CMK (cell line): ENCODE measurements at regions not wholly inside any gene's neighbourhood (a gene's known extent, or its start where the extent isn't known, plus 50 kb on each side); places are given as distances from the start of the nearest gene placed in this dataset.

Experiments used
- DNase-seq: peaks from one replicate; pipeline ENCODE4 v3.0.0-alpha.2; 2010; ENCODE audit warnings: low read depth

DNA sequence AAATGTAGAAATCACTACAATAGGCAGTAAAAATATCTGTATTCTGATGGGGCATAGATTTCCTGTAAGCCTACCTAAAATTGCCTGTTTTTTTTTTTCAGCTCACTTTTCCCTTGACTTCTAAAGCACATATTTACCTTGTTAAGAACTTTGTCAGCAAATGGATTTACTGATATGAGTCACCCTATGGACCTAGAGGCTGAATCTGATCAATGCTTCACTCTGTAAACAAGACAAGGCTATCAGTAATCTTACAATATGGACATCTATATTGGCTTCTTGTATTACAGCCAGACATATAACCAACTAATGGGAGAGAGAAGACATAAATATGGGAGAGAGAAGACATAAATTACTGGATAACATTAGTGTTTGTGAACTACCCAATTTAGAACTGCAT lies 792.7 kb upstream of the CHD1 start:
- DNase-seq, result no peak

DNA sequence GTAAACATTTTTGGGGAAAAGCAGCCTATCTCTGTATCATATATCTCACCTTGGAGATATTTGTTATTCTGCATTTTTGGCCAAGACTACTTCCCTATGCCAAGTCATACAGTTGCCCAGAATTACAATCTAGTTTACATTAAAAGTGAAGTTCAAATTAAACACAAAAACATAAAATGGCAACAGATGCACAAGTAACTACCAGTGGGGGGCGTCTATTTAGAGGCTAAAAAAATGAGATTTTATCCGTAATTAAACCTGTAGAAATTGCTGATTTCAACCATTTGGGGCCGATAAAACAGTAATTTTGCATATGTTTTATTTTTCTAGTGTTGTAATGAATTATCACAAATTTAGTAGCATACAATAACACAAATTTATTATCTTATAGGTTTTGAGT lies 787.1 kb upstream of the CHD1 start:
- DNase-seq, result no peak

- DNase-seq, result no peak
These were observed 777.4 kb upstream of the CHD1 start for GRCh38 chr5:99706160-99706559.

DNA sequence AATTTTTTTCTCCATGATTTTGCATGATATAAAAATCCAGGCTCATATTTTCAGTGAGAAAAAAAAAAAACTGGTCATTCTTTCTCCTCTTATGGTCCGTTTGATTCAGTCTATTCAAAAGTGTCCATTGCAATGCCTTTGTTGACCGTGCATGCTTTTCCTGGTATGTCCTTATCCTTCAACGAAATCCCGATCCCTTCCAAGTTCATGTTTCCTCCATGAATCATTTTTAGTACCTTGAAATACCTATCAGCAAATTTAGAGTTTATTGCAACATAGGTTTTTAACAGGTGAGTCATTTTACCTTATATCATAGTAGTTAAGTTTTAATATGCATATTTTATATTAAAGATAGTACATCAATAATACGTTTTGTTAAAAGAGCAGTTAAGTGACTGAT lies 773.8 kb upstream of the CHD1 start:
- no peak for DNase-seq

DNA sequence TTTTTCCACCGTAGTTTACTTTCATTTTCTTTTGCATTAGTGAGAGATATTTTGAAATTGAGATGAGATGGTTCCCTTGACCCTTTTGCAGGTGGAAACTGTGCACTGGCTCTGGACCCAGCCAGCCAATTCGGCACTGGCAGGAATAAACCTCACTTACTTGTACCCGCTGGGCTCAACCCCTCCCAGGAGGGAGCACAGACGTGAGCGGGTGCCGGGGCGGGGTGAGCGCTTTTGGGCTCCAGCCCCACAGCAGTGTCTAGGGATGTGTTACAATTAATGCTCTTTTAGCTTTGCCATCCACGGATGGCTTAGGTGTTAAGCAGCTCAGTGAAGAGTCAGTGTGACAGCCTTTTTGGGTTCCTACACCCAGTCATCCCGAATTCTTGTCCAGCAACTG lies 766.1 kb upstream of the CHD1 start:
- DNase-seq, result no peak

DNA sequence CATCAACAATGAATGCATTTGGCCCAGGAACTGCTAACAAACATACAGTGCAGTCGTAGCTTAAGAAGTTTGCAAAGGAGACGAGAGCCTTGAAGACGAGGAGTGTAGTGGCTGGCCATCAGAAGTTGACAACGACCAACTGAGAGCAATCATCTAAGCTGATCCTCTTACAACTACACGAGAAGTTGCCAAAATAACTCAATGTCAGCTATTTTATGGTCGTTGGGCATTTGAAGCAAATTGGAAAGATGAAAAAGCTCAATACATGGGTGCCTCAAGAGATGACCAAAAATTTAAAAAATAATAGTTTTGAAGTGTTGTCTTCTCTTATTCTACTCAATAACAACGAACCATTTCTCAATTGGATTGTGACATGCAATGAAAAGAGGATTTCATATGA lies 757.7 kb upstream of the CHD1 start:
- no peak for DNase-seq

DNA sequence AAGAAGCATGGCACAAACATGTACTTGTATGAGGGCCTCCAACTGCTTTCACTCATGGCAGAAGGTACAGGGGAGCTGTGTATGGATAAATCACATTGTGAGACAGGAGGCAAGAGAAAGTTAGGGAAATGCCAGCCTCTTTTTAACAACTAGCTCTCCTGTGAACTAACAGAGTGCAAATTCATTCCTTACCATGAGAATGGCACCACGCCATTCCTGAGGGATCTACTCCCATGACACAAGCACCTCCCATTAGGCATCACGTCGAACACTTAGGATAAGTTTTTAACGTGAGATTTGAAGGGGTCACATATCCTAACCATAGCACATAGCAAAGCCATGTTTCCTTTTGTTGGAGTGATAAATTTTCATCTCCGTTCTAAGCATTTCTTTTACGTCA lies 747.2 kb upstream of the CHD1 start:
- no peak for DNase-seq

DNA sequence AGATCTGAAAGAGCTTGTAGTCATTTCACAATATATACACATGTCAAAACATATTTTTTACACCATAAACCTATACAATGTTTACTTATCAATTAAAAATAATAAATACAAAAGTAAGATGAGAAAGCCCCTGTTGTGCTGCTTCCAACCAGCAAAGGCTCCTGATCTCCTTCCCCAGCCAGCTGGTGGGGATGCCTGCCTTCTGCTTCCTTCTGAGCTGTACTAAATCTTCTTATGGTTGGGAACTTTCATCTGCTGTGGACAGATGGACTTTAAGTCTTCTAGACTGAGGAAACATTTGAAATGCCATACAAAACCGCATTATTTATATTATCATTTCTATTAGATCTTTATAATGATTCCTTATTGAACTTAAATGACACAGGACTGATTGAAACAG lies 745.3 kb upstream of the CHD1 start:
- no peak for DNase-seq

- no peak for DNase-seq
These were observed 736.2 kb upstream of the CHD1 start for GRCh38 chr5:99664972-99665371.

DNA sequence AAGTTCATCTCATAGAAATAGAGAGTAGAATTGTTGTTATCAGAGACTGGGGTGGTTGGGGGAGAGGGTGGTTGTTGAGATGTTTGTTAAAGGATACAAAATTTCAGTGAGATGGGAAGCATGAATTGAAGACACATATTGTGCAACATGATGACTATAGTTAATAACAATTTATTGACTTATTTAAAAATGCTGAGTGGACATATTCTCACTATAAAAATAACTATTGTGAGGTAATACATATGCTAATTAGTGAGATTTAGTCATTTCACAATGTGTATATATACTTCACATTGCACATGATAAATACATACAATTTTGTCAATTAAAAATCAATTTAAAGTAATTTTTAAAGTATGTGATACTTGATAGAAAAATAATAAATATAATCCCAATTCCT lies 722.5 kb upstream of the CHD1 start:
- no peak for DNase-seq

DNA sequence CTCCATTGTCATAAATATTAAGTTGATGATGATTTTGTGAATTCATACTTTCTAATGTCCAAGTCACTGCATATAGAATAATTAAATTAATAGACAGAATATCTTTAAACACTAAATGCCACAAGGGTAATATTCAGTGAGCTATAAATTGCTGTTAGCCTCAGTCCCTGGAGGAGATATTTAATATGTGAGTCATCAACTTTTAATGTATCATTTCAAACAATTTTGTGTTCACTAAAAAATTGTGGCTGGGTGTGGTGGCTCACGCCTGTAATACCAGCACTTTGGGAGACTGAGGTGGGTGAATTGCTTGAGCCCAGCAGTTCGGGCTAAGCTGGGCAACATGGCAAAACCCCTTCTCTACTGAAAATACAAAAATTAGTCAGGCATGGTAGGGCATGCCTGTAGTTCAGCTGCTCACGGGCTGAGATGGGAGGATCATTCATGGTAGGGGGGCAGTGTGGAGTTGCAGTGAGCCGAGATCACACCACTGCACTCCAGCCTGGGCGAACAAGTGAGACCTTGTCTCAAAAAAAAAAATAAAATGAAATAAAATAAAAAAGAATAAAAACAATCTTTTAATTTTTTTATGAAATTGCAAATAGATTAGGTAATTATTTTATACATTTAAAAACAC lies 717.3 kb upstream of the CHD1 start:
- DNase-seq, result no peak

DNA sequence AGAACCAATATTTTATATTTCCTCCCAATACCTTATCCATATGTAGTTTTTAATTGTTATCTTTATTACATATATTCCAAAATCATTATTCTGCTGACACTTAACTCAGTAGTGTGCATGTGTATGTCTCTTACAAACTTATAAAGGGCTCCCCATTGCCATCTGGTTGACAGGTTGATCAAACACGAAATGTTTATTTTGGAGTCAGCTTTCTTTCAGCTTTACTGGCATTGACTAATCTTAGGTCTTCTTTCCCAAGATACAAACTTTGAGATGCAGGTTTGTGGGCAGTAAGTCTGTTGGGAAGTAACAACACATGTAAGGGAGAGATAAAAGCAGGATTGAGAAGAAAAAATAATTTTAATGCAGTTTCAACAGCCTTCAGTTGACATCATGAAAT lies 716.0 kb upstream of the CHD1 start:
- DNase-seq, result no peak

GRCh38 chr5:99640646-99641045 lies 711.8 kb upstream of the CHD1 start:
- DNase-seq, result no peak

DNA sequence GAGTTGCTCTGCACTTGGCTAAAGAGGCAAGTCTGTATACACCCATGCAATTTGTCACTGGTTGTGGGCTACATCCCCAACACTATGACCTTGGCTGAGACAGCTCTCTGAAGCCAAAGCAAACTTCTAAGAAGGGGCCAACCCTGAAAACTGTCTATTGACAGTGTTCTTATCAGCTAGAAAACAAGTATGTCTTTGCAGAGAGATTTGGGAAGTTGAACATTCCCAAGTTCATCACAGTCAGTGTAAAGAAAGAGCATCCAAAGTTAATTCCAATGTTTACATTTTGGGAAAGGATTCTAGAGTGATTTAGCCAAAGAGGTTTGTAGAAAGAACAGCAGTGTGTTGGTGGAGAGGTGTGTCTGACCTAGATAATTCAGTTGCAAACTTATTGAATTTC lies 711.1 kb upstream of the CHD1 start:
- DNase-seq, result no peak

GRCh38 chr5:99636663-99637062 lies 707.9 kb upstream of the CHD1 start:
- DNase-seq, result no peak

DNA sequence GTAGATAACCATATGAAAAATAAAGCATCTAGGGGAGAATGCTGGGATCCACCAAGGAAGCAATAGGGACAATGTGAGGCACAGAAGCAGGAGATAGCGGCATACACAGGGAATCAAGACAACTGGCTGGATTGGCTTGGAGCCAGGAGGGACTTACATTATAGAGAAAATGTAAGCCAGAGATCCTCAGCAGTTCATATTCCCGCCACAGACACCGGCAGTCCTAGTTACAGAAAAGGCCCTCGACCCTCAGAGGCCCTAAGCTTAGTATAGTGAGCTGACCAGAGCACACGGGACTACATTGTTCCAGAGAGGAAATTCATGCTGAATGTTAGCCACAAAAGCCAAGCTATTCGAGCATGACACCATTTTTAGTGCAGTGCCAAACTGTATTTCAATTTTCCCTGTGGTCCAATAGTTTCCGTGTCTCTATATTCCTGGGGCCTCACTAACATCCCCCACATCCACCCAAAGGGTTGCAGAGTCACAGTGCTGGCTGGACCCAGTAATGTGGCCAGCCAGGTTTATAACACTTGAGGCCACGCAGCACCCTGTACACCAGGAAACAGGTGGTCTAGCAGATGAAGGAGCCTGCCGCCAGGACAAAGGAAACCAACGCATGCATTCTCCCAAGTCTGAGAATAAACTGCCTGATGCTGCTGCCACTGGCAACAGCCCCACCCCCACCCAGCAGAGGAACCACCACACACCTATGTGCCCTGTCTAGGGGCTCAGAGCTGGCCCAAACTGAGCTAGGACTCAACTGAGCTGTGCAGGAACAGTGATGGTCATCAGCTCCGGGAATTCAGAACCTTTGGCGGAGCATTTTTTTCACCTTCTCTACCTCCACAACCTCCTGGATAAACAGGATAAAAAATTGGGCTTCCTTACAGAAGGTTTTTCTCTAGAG lies 693.2 kb upstream of the CHD1 start:
- DNase-seq, result no peak

DNA sequence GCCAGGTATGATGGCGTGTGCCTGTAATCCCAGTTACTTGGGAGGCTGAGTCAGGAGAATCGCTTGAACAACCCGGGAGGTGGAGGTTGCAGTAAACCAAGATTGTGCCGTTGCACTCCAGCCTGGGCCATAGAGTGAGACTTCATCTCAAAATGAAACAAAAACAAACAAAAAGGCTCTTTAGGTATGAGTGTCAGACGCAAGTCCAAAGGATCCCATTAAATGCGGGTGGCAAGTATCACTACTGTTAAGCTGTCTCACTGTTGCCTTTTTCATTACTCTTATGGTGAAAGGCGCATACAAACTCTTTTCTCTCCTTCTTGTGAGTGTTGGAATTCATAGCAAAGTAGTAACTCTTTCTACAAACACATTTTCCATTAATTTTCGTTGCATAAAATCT lies 688.5 kb upstream of the CHD1 start:
- DNase-seq, result no peak

- DNase-seq, result no peak
These were observed 686.1 kb upstream of the CHD1 start for GRCh38 chr5:99614888-99615287.

DNA sequence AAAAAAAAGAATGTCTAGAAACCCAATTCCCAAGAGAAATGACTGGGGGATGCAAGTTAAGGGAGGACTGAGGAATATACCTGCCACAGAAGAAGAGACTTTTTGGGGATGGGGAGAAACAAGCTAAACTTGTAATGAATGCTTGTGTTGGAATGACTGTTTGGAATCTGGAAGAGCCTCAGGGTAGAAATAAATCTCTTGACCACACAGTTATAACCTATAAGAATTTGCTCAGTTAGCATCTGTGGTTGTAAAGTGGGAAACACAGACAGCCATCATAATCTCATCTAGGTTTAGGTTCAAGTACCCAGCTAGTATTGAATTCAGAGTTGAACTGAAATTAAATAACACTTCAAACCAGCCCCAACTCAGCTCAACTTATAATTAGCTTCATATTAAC lies 678.3 kb upstream of the CHD1 start:
- no peak for DNase-seq

GRCh38 chr5:99605904-99606303 lies 677.1 kb upstream of the CHD1 start:
- no peak for DNase-seq

DNA sequence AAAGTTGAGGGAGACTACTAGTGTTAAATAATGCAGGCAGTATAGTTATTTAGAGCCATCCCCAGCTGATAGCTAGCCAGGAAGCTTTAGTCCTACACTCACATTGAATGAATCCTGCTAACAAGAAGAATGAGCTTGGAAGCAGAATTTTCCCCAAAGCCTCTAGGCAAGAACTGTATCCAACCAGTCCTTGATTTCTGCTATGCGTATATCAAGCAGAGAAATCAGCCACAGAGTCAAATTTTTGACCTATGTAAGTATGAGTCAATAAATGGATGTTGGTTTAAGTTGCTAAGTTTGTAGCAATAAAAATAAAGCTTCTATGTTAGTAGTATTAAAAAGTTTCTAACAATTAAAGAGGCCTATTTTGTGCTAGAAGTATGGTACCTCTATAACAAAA lies 672.1 kb upstream of the CHD1 start:
- no peak for DNase-seq

- DNase-seq, result no peak
These were observed 662.0 kb upstream of the CHD1 start for GRCh38 chr5:99590806-99591205.

DNA sequence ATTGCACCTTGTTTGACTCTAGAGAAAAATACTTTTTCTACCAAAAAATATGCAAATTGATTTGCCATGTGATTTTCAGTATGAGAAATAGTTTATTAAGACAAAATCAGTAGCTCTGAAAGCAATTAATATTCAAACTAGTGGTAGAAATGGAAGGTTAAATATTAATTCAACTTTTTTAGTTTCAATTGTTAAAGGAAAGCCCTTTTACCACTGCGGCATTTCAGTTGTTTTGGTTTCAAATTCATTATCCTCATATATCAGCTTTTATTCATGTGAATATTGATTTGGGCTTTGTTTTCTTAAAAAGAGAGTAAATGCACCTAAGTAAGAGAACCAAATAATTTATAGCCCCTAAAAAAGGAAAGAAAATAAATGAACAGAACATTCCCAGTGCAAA lies 660.6 kb upstream of the CHD1 start:
- DNase-seq, result no peak

DNA sequence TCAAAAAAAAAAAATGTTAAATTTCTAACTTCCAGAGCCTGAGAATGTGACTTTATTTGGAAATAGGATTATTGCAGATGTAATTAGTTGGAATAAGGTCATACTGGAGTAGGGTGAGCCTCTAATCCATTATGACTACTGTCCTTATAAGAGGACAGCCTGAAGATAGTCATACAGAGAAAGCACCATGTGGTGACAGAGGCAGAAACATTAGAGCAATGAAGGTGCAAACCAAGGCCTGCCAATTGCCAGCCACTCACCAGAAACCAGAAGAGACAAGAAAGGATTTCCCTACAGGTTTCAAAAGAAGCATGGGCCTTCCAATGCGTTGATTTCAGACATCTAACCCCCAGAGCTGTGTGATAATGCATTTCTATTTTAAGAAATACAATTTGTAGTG lies 659.2 kb upstream of the CHD1 start:
- DNase-seq, result no peak
